HG02884 (cell line): ENCODE measurements at regions not wholly inside any gene's neighbourhood (a gene's known extent, or its start where the extent isn't known, plus 50 kb on each side); places are given as distances from the start of the nearest gene placed in this dataset.
"Not testable (repeated sequence)": the region's sequence is repeated elsewhere in the genome, so short reads cannot be mapped to it uniquely, and the experiment has no call there.

ENCODE experiments used
- ATAC-seq: cut with Tn5 transposase; IDR thresholded peaks from one replicate; pipeline ENCODE4 v1.9.1; 2021; ENCODE audit warnings: mild to moderate bottlenecking, moderate library complexity; ENCODE audit not compliant: unreplicated experiment

GRCh38 chr11:96760306-96760705, 370.5 kb downstream of the JRKL start:
- ATAC-seq: no peak

- ATAC-seq: no peak
Measured at GRCh38 chr11:96760815-96761214, 371.0 kb downstream of the JRKL start.

GRCh38 chr11:96761451-96761850, 371.6 kb downstream of the JRKL start:
- no peak for ATAC-seq

- ATAC-seq: no peak
Measured at GRCh38 chr11:96763244-96763643, 373.4 kb downstream of the JRKL start.

- ATAC-seq: no peak
Measured at GRCh38 chr11:96778272-96778671, 388.5 kb downstream of the JRKL start.

- ATAC-seq: no peak
Measured at GRCh38 chr11:96779030-96779429, 389.2 kb downstream of the JRKL start.

GRCh38 chr11:96781082-96781481, 391.3 kb downstream of the JRKL start:
- no peak for ATAC-seq

GRCh38 chr11:96782632-96783031, 392.8 kb downstream of the JRKL start:
- ATAC-seq: no peak

- ATAC-seq: no peak
Measured at GRCh38 chr11:96783311-96783710, 393.5 kb downstream of the JRKL start.

GRCh38 chr11:96785073-96785472, 395.3 kb downstream of the JRKL start:
- no peak for ATAC-seq

GRCh38 chr11:96794152-96794551, 404.3 kb downstream of the JRKL start:
- ATAC-seq: no peak

GRCh38 chr11:96798445-96798844, 408.6 kb downstream of the JRKL start:
- no peak for ATAC-seq

GRCh38 chr11:96815236-96815635, 425.4 kb downstream of the JRKL start:
- no peak for ATAC-seq

GRCh38 chr11:96817482-96818399, 427.9 kb downstream of the JRKL start:
- ATAC-seq: no peak

GRCh38 chr11:96827164-96827563, 437.4 kb downstream of the JRKL start:
- ATAC-seq: no peak

GRCh38 chr11:96841792-96842191, 452.0 kb downstream of the JRKL start:
- ATAC-seq: no peak

- no peak for ATAC-seq
Measured at GRCh38 chr11:96842731-96843130, 452.9 kb downstream of the JRKL start.

- no peak for ATAC-seq
Measured at GRCh38 chr11:96854425-96854824, 464.6 kb downstream of the JRKL start.

GRCh38 chr11:96861722-96862121, 471.9 kb downstream of the JRKL start:
- ATAC-seq: not testable (repeated sequence)

GRCh38 chr11:96863520-96863919, 473.7 kb downstream of the JRKL start:
- no peak for ATAC-seq

GRCh38 chr11:96865020-96865419, 475.2 kb downstream of the JRKL start:
- ATAC-seq: no peak

- ATAC-seq: no peak
Measured at GRCh38 chr11:96869207-96869606, 479.4 kb downstream of the JRKL start.

GRCh38 chr11:96875712-96876111, 485.9 kb downstream of the JRKL start:
- no peak for ATAC-seq
